GM23248 (cell line): ENCODE measurements at regions not wholly inside any gene's neighbourhood (a gene's known extent, or its start where the extent isn't known, plus 50 kb on each side); places are given as distances from the start of the nearest gene placed in this dataset.

Source experiments
- DNase-seq: peaks from one replicate; pipeline ENCODE4 v3.0.0-alpha.2; 2015
- H2AFZ ChIP-seq: fragments of 200-600 bp; sonication (generic); 2 replicates; pipeline ENCODE4 v1.6.1; 2016; ENCODE audit warnings: antibody characterized with exemption
- H3F3A ChIP-seq: fragments of 200-600 bp; sonication (generic); 2 replicates; pipeline ENCODE4 v1.6.1; 2016; ENCODE audit warnings: mild to moderate bottlenecking, antibody characterized with exemption, mixed run types; ENCODE audit not compliant: insufficient read depth
- H3K27ac ChIP-seq: fragments of 200-600 bp; sonication (generic); 2 replicates; pipeline ENCODE4 v1.5.1; 2016; ENCODE audit warnings: mild to moderate bottlenecking
- H3K27me3 ChIP-seq: fragments of 200-600 bp; sonication (generic); replicated peaks from 2 replicates; pipeline ENCODE4 v1.6.1; 2016; ENCODE audit warnings: mild to moderate bottlenecking; ENCODE audit not compliant: insufficient read depth
- H3K36me3 ChIP-seq: fragments of 200-600 bp; sonication (generic); 2 replicates; pipeline ENCODE4 v1.6.1; 2016; ENCODE audit warnings: low read depth, mild to moderate bottlenecking
- H3K4me1 ChIP-seq: fragments of 200-600 bp; sonication (generic); 2 replicates; pipeline ENCODE4 v1.6.1; 2016; ENCODE audit warnings: mild to moderate bottlenecking; ENCODE audit not compliant: insufficient read depth
- H3K4me2 ChIP-seq: fragments of 200-600 bp; sonication (generic); one replicate; pipeline ENCODE4 v1.6.1; 2016; ENCODE audit warnings: mild to moderate bottlenecking; ENCODE audit not compliant: unreplicated experiment
- H3K4me3 ChIP-seq: fragments of 200-600 bp; sonication (generic); 2 replicates; pipeline ENCODE4 v1.5.1; 2016; ENCODE audit warnings: mild to moderate bottlenecking
- H3K79me2 ChIP-seq: fragments of 200-600 bp; sonication (generic); 2 replicates; pipeline ENCODE4 v1.6.1; 2016; ENCODE audit warnings: mild to moderate bottlenecking; ENCODE audit not compliant: insufficient read depth
- H3K9ac ChIP-seq: fragments of 200-600 bp; sonication (generic); 2 replicates; pipeline ENCODE4 v1.6.1; 2016; ENCODE audit warnings: mild to moderate bottlenecking
- H3K9me2 ChIP-seq: fragments of 200-600 bp; sonication (generic); 2 replicates; pipeline ENCODE4 v1.6.1; 2016; ENCODE audit warnings: mixed run types, mild to moderate bottlenecking, moderate library complexity; ENCODE audit not compliant: insufficient read depth
- H3K9me3 ChIP-seq: fragments of 200-600 bp; sonication (generic); one replicate; pipeline ENCODE4 v1.6.1; 2017; ENCODE audit warnings: low read depth
- H4K20me1 ChIP-seq: fragments of 200-600 bp; sonication (generic); 2 replicates; pipeline ENCODE4 v1.6.0; 2016; ENCODE audit not compliant: insufficient read depth
- EZH2 ChIP-seq: fragments of 200-600 bp; sonication (generic); IDR thresholded peaks from 2 replicates; pipeline ENCODE4 v1.6.1; 2018; ENCODE audit warnings: antibody characterized with exemption, mild to moderate bottlenecking; ENCODE audit not compliant: insufficient read depth, poor library complexity, severe bottlenecking
- EZH2phosphoT487 ChIP-seq: fragments of 200-600 bp; sonication (generic); IDR thresholded peaks from 2 replicates; pipeline ENCODE4 v1.6.1; 2018; ENCODE audit warnings: antibody characterized with exemption, moderate library complexity, mild to moderate bottlenecking, low read depth; ENCODE audit not compliant: insufficient read depth
- WGBS, 2 experiments: methylation state at CpG; one replicate each; pipeline ENCODE4 v1.1.6; 2015 to 2017; ENCODE audit warnings: low lambda C conversion rate in 2 of 2, low coverage in 1 of 2; ENCODE audit errors: missing lambda C conversion rate in 2 of 2; 5-methylcytosine and 5-hydroxymethylcytosine counted together
- in situ Hi-C: fragments of 300-500 bp; cut with MboI; formaldehyde crosslinking; loops from 2 replicates; pipeline ENCODE4 v1.15.0; 2020

DNA sequence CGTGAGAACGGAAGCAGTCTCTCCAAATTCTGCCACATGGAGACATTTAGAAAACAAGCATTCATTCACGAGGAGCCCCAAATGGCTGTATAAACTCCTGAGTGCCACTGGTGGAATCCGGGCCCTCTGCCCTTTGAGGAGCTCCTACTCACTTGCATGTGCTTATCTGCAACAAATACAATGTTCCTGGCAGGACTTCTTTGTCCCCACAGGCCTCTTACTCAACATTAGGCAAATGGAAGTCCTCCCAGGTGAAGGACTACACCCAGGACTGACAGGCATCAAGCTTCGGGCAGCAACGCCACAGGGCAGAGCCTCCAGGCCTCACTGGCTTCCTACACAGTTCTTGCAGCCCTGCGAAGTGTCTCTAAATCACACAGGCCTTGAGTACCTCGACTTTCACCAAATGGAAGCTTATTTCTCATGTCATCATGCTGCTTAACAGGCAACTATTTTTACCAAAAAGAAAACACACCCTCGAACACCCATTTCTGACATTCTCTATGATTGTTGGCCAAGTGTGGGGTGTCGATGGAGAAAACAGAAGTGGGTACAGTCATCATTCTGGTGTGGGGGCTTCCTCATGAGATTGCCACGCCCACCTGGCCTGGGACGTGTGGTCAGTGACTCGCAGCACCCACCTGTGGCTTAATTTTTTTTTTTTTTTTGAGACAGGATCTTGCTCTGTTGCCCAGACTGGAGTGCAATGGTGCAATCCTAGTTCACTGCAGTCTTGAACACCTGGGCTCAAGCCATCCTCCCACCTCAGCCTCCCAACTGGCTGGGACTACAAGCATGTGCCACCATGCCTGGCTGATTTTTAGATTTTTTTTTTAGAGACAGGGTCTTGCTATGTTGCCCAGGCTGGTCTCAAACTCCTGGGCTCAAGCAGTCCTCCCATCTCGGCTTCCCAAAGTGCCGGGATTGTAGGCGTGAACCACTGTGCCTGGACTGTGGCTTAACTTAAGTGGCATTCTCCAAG, 186.8 kb upstream of the GLI2 start:
- in situ Hi-C loops, result no loop called here
- H3K9ac ChIP-seq, result no peak overlapping the region
- peaks cover 27% of the 10 kb centered on the region for H3K4me1 ChIP-seq
- no peaks in the 10 kb centered on the region for H3K9me3 ChIP-seq
- H3K79me2 ChIP-seq, result no peaks in the 10 kb centered on the region
- H3K4me3 ChIP-seq, result no peak overlapping the region
- no peak overlapping the region for H3K4me2 ChIP-seq
- H3K9me2 ChIP-seq, result no peaks in the 10 kb centered on the region
- H3K27me3 ChIP-seq, result no peaks in the 10 kb centered on the region
- WGBS, 2 experiments, result 88 to 92% methylated on average over 16 of the region's 16 CpGs
- peaks cover 12% of the 10 kb centered on the region for H3F3A ChIP-seq
- H3K36me3 ChIP-seq, result no peaks in the 10 kb centered on the region
- H3K27ac ChIP-seq, result no peak overlapping the region
- no peak for DNase-seq
- no peaks in the 10 kb centered on the region for H4K20me1 ChIP-seq
- TF ChIP-seq EZH2phosphoT487 (no peak), EZH2 (no peak)
- H2AFZ ChIP-seq, result no peak overlapping the region

DNA sequence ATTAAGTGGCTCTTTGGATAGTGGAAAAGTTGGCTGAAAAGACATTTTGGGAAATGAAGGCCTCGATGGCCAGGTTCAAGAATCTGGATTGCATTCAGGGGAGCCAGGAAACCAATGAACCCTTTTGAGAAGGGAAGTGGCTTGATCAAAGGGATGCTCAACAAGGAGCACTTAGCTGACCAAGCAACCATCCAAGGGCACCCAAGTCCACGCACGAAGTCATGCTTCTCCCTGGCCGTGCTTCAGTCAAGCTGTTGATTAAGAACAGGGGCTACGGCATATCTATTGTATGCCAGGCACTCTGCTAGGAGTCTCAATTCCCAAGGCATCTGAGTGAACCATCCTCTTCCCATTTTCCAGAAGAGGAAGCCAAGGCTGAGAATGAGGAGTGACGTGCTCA, 185.8 kb upstream of the GLI2 start:
- no peak overlapping the region for H3K27ac ChIP-seq
- TF ChIP-seq EZH2phosphoT487 (no peak), EZH2 (no peak)
- DNase-seq, result no peak
- no peaks in the 10 kb centered on the region for H3K79me2 ChIP-seq
- H2AFZ ChIP-seq, result no peak overlapping the region
- peaks cover 27% of the 10 kb centered on the region for H3K4me1 ChIP-seq
- H3K4me3 ChIP-seq, result no peak overlapping the region
- H3K9me2 ChIP-seq, result no peaks in the 10 kb centered on the region
- peaks cover 12% of the 10 kb centered on the region for H3F3A ChIP-seq
- 53 to 66% methylated on average over 6 of the region's 6 CpGs for WGBS, 2 experiments
- no peaks in the 10 kb centered on the region for H4K20me1 ChIP-seq
- no peak overlapping the region for H3K4me2 ChIP-seq
- no peak overlapping the region for H3K9ac ChIP-seq
- no peaks in the 10 kb centered on the region for H3K27me3 ChIP-seq
- in situ Hi-C loops, result no loop called here
- H3K9me3 ChIP-seq, result no peaks in the 10 kb centered on the region
- H3K36me3 ChIP-seq, result no peaks in the 10 kb centered on the region

GRCh38 chr2:120550282-120550681, 185.4 kb upstream of the GLI2 start:
- no peak overlapping the region for H3K4me3 ChIP-seq
- 65 to 73% methylated on average over 4 of the region's 4 CpGs for WGBS, 2 experiments
- no peaks in the 10 kb centered on the region for H3K27me3 ChIP-seq
- H3K27ac ChIP-seq, result no peak overlapping the region
- peaks cover 23% of the 10 kb centered on the region for H3K4me1 ChIP-seq
- no peak for TF ChIP-seq EZH2phosphoT487
- TF ChIP-seq EZH2, result no peak
- DNase-seq, result no peak
- no peak overlapping the region for H3K9ac ChIP-seq
- H3F3A ChIP-seq, result peaks cover 12% of the 10 kb centered on the region
- H4K20me1 ChIP-seq, result no peaks in the 10 kb centered on the region
- no peak overlapping the region for H3K4me2 ChIP-seq
- H3K9me3 ChIP-seq, result no peaks in the 10 kb centered on the region
- H3K9me2 ChIP-seq, result no peaks in the 10 kb centered on the region
- in situ Hi-C loops, result no loop called here
- no peaks in the 10 kb centered on the region for H3K79me2 ChIP-seq
- H2AFZ ChIP-seq, result no peak overlapping the region
- no peaks in the 10 kb centered on the region for H3K36me3 ChIP-seq

GRCh38 chr2:120550893-120551446, 184.7 kb upstream of the GLI2 start:
- Histone ChIP-seq H2AFZ (no peak overlapping the region), H3K4me1 (peaks cover 16% of the 10 kb centered on the region), H3K79me2 (no peaks in the 10 kb centered on the region), H3K27me3 (no peaks in the 10 kb centered on the region), H3K9ac (no peak overlapping the region), H3K9me3 (no peaks in the 10 kb centered on the region), H4K20me1 (no peaks in the 10 kb centered on the region), H3F3A (peaks cover 12% of the 10 kb centered on the region), H3K4me3 (no peak overlapping the region), H3K9me2 (no peaks in the 10 kb centered on the region), H3K4me2 (no peak overlapping the region), H3K27ac (no peak overlapping the region), H3K36me3 (no peaks in the 10 kb centered on the region)
- no peak for DNase-seq
- 87 to 89% methylated on average over 2 of the region's 2 CpGs for WGBS, 2 experiments
- TF ChIP-seq EZH2phosphoT487, result no peak
- TF ChIP-seq EZH2, result no peak
- in situ Hi-C loops, result no loop called here
